Neural cell (in vitro differentiated cells): ENCODE measurements at regions not wholly inside any gene's neighbourhood (a gene's known extent, or its start where the extent isn't known, plus 50 kb on each side); places are given as distances from the start of the nearest gene placed in this dataset.

Experiments
- H2AFZ ChIP-seq: fragments of 200-600, 300-800 bp; sonication (generic), shearing (Covaris generic); 2 replicates; pipeline ENCODE4 v1.6.0; 2014; ENCODE audit warnings: low read depth, mild to moderate bottlenecking, antibody characterized with exemption, low read length, moderate library complexity
- H3F3A ChIP-seq: fragments of 200-600 bp; shearing (Covaris generic); 2 replicates; pipeline ENCODE4 v1.6.1; 2016; ENCODE audit warnings: mild to moderate bottlenecking, moderate library complexity, mixed read lengths, antibody characterized with exemption, low read length; ENCODE audit not compliant: insufficient read depth, poor library complexity, severe bottlenecking
- H3K27ac ChIP-seq: fragments of 200-600, 300-800 bp; sonication (generic), shearing (Covaris generic); 2 replicates; pipeline ENCODE4 v1.5.1; 2014; ENCODE audit warnings: mild to moderate bottlenecking, low read length, moderate library complexity
- H3K27me3 ChIP-seq: fragments of 300-800, 200-600 bp; sonication (generic), shearing (Covaris generic); 2 replicates; pipeline ENCODE4 v1.6.0; 2014; ENCODE audit warnings: mild to moderate bottlenecking, low read depth, low read length, moderate library complexity; ENCODE audit not compliant: insufficient read depth
- H3K36me3 ChIP-seq: fragments of 300-800, 200-600 bp; sonication (generic), shearing (Covaris generic); 2 replicates; pipeline ENCODE4 v1.5.1; 2014; ENCODE audit warnings: mild to moderate bottlenecking, antibody characterized with exemption, low read length, moderate library complexity; ENCODE audit not compliant: insufficient read depth
- H3K4me2 ChIP-seq: fragments of 300-800, 200-600 bp; sonication (generic), shearing (Covaris generic); 2 replicates; pipeline ENCODE4 v1.6.0; 2014; ENCODE audit warnings: mild to moderate bottlenecking, low read length
- H3K4me3 ChIP-seq: fragments of 300-800, 200-600 bp; sonication (generic), shearing (Covaris generic); 2 replicates; pipeline ENCODE4 v1.5.1; 2014; ENCODE audit warnings: mild to moderate bottlenecking, low read length, moderate library complexity
- H3K79me2 ChIP-seq: fragments of 200-600 bp; shearing (Covaris generic); replicated peaks from 2 replicates; pipeline ENCODE4 v1.6.0; 2014; ENCODE audit warnings: mild to moderate bottlenecking, low read length, moderate library complexity; ENCODE audit not compliant: insufficient read depth
- H3K9ac ChIP-seq: fragments of 300-800, 200-600 bp; sonication (generic), shearing (Covaris generic); 2 replicates; pipeline ENCODE4 v1.6.1; 2016; ENCODE audit warnings: mild to moderate bottlenecking, low read length, mixed read lengths
- H3K9me2 ChIP-seq: fragments of 200-600 bp; shearing (Covaris generic); 2 replicates; pipeline ENCODE4 v1.6.1; 2016; ENCODE audit warnings: mild to moderate bottlenecking, low read length, mixed read lengths; ENCODE audit not compliant: insufficient read depth
- H3K9me3 ChIP-seq: fragments of 200-600, 300-800 bp; sonication (generic), shearing (Covaris generic); 2 replicates; pipeline ENCODE4 v1.6.1; 2016; ENCODE audit warnings: mild to moderate bottlenecking, mixed run types, low read length, moderate library complexity, mixed read lengths
- H4K20me1 ChIP-seq: fragments of 200-600 bp; shearing (Covaris generic); 2 replicates; pipeline ENCODE4 v1.6.1; 2016; ENCODE audit warnings: mild to moderate bottlenecking, mixed run types; ENCODE audit not compliant: insufficient read depth
- EP300 ChIP-seq: fragments of 450-650 bp; conservative IDR thresholded peaks from 2 replicates; pipeline ENCODE4 v1.6.1; 2014; ENCODE audit warnings: antibody characterized with exemption, mild to moderate bottlenecking, moderate library complexity; ENCODE audit not compliant: poor library complexity, severe bottlenecking
- EZH2 ChIP-seq: fragments of 200-600, 300-800 bp; shearing (Covaris generic), sonication (generic); IDR thresholded peaks from 2 replicates; pipeline ENCODE4 v1.6.1; 2014; ENCODE audit warnings: antibody characterized with exemption, low read length, borderline replicate concordance, mild to moderate bottlenecking; ENCODE audit not compliant: insufficient read depth, poor library complexity, severe bottlenecking
- MXI1 ChIP-seq: fragments of 450-650 bp; conservative IDR thresholded peaks from 2 replicates; pipeline ENCODE4 v1.6.1; 2014; ENCODE audit warnings: antibody characterized with exemption, mild to moderate bottlenecking; ENCODE audit not compliant: poor library complexity, severe bottlenecking
- POLR2AphosphoS5 ChIP-seq: IDR thresholded peaks from 2 replicates; pipeline ENCODE4 v1.6.1; 2012
- RAD21 ChIP-seq: fragments of 450-650 bp; conservative IDR thresholded peaks from 2 replicates; pipeline ENCODE4 v1.6.1; 2014; ENCODE audit warnings: antibody characterized with exemption, mild to moderate bottlenecking, moderate library complexity
- REST ChIP-seq: IDR thresholded peaks from 2 replicates; pipeline ENCODE4 v1.6.1; 2012; ENCODE audit warnings: borderline replicate concordance
- SMC3 ChIP-seq: fragments of 450-650 bp; conservative IDR thresholded peaks from 2 replicates; pipeline ENCODE4 v1.6.1; 2014; ENCODE audit warnings: antibody characterized with exemption, mild to moderate bottlenecking, moderate library complexity; ENCODE audit not compliant: poor library complexity
- TAF1 ChIP-seq: IDR thresholded peaks from 2 replicates; pipeline ENCODE4 v1.6.1; 2012; ENCODE audit warnings: low read depth
- TF ChIP-seq, protein P1 (sequence below): fragments of 450-650 bp; IDR thresholded peaks from 2 replicates; pipeline ENCODE4 v1.5.1; 2014; ENCODE audit warnings: antibody characterized with exemption, mild to moderate bottlenecking, moderate library complexity; ENCODE audit not compliant: poor library complexity, severe bottlenecking

- TF ChIP-seq EP300 = no peak
- TF ChIP-seq RAD21 = no peak
- TF ChIP-seq MXI1 = no peak
- TF ChIP-seq, protein P1, sequence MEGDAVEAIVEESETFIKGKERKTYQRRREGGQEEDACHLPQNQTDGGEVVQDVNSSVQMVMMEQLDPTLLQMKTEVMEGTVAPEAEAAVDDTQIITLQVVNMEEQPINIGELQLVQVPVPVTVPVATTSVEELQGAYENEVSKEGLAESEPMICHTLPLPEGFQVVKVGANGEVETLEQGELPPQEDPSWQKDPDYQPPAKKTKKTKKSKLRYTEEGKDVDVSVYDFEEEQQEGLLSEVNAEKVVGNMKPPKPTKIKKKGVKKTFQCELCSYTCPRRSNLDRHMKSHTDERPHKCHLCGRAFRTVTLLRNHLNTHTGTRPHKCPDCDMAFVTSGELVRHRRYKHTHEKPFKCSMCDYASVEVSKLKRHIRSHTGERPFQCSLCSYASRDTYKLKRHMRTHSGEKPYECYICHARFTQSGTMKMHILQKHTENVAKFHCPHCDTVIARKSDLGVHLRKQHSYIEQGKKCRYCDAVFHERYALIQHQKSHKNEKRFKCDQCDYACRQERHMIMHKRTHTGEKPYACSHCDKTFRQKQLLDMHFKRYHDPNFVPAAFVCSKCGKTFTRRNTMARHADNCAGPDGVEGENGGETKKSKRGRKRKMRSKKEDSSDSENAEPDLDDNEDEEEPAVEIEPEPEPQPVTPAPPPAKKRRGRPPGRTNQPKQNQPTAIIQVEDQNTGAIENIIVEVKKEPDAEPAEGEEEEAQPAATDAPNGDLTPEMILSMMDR = no peak
- TF ChIP-seq TAF1 = no peak
- no peak for TF ChIP-seq REST
- TF ChIP-seq SMC3 = no peak
- TF ChIP-seq POLR2AphosphoS5 = no peak
- no peak for TF ChIP-seq EZH2
- no peaks in the 10 kb centered on the region for H3K79me2 ChIP-seq
- H3K9ac ChIP-seq = no peak overlapping the region
- no peak overlapping the region for H3K4me3 ChIP-seq
- H4K20me1 ChIP-seq = no peaks in the 10 kb centered on the region
- no peak overlapping the region for H3K4me2 ChIP-seq
- H3K9me3 ChIP-seq = no peaks in the 10 kb centered on the region
- no peaks in the 10 kb centered on the region for H3K9me2 ChIP-seq
- H3K27ac ChIP-seq = no peak overlapping the region
- H3K36me3 ChIP-seq = no peaks in the 10 kb centered on the region
- H3K27me3 ChIP-seq = no peaks in the 10 kb centered on the region
- no peak overlapping the region for H2AFZ ChIP-seq
- H3F3A ChIP-seq = no peaks in the 10 kb centered on the region
These were observed 97.8 kb upstream of the GLI2 start for GRCh38 chr2:120637847-120638246.

DNA sequence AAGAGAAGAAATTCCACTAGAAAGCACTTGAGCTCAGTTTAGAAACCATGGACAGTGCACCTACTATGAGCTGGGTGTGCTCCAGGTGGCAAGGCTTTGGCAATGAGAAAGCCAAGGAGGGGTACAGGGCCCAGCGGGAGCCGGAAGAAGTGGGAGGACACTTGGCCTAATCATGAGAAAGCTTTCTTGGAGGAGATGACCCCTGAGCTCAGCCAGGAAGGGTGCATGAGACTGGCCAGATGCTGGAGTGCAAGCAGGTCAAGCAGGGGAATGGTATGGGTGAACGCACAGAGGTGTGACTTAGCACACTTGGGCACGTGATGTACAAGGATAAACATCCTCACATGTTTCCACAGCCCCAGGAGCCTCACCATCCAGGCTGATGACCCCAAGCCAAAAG lies 97.2 kb upstream of the GLI2 start:
- Histone ChIP-seq H4K20me1 (no peaks in the 10 kb centered on the region), H3K4me2 (no peak overlapping the region), H3K4me3 (no peak overlapping the region), H3K9ac (no peak overlapping the region), H3K79me2 (no peaks in the 10 kb centered on the region), H3K27me3 (no peaks in the 10 kb centered on the region), H3K27ac (no peak overlapping the region), H3F3A (no peaks in the 10 kb centered on the region), H3K9me2 (no peaks in the 10 kb centered on the region), H3K9me3 (no peaks in the 10 kb centered on the region), H3K36me3 (no peaks in the 10 kb centered on the region), H2AFZ (no peak overlapping the region)
- TF ChIP-seq, protein P1 = no peak
- TF ChIP-seq TAF1 (no peak), REST (no peak), SMC3 (no peak), MXI1 (no peak), RAD21 (no peak), EP300 (no peak), POLR2AphosphoS5 (no peak), EZH2 (no peak)
